Gastroesophageal sphincter (tissue), 3 donors: ENCODE measurements at regions not wholly inside any gene's neighbourhood (a gene's known extent, or its start where the extent isn't known, plus 50 kb on each side); places are given as distances from the start of the nearest gene placed in this dataset.

Experiments used
- POLR2AphosphoS5 ChIP-seq: sonication (generic); formaldehyde crosslinking; IDR thresholded peaks from one replicate; pipeline ENCODE4 v1.6.1; 2017; ENCODE audit warnings: antibody characterized with exemption
- TF ChIP-seq, protein P1 (sequence below), 4 experiments: fragments of 200-600 bp in 2 of 4; fragments of 450-650 bp in 2 of 4; sonication (generic) in 1 of 4; IDR thresholded peaks; one replicate each; pipeline ENCODE4 v1.5.1; 2017 to 2019; ENCODE audit warnings: antibody characterized with exemption in 4 of 4, mild to moderate bottlenecking in 2 of 4, moderate library complexity in 2 of 4

DNA sequence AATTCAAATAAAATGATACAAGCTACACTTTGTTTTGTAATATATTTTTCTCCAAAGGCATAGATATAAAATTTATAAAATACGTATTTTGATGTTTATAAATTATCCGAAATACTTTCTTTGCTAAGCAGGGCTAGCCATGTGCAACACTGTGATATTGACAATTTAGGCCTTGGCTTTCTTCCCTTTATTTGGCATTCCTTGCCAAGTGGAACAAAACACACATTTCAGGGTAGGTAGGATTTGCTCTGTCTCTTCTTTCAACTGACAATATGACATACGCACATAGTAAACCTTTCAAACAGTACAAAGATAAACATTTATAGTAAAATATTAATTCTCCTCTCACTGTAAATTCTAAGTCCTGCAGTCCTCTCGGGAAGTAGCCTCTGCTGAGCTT is 103.3 kb upstream of the POT1 start:
- TF ChIP-seq POLR2AphosphoS5: no peak
- TF ChIP-seq, protein P1, sequence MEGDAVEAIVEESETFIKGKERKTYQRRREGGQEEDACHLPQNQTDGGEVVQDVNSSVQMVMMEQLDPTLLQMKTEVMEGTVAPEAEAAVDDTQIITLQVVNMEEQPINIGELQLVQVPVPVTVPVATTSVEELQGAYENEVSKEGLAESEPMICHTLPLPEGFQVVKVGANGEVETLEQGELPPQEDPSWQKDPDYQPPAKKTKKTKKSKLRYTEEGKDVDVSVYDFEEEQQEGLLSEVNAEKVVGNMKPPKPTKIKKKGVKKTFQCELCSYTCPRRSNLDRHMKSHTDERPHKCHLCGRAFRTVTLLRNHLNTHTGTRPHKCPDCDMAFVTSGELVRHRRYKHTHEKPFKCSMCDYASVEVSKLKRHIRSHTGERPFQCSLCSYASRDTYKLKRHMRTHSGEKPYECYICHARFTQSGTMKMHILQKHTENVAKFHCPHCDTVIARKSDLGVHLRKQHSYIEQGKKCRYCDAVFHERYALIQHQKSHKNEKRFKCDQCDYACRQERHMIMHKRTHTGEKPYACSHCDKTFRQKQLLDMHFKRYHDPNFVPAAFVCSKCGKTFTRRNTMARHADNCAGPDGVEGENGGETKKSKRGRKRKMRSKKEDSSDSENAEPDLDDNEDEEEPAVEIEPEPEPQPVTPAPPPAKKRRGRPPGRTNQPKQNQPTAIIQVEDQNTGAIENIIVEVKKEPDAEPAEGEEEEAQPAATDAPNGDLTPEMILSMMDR (IDR thresholded peaks at IDR 0.05): no peak
